Mucosa of rectum (tissue), 2 donors: ENCODE measurements at regions not wholly inside any gene's neighbourhood (a gene's known extent, or its start where the extent isn't known, plus 50 kb on each side); places are given as distances from the start of the nearest gene placed in this dataset.
A peak's percentile ranks its signal among the peaks of the same experiment; 100 is the strongest.

Experiments used
- H3K27ac ChIP-seq, 2 donors: one replicate each; pipeline ENCODE4 v1.7.0; 2013; ENCODE audit warnings: inconsistent platforms in 2 of 2, low read depth in 2 of 2, low read length in 2 of 2
- H3K27me3 ChIP-seq, 2 donors: one replicate each; pipeline ENCODE4 v1.7.0; 2013; ENCODE audit warnings: low read length in 2 of 2; ENCODE audit not compliant: control insufficient read depth in 2 of 2, insufficient read depth in 2 of 2
- H3K36me3 ChIP-seq, 2 donors: one replicate each; pipeline ENCODE4 v1.7.0; 2013; ENCODE audit warnings: low read length in 2 of 2; ENCODE audit not compliant: control insufficient read depth in 2 of 2, insufficient read depth in 2 of 2
- H3K4me1 ChIP-seq, 2 donors: one replicate each; pipeline ENCODE4 v1.7.0; 2013; ENCODE audit warnings: low read length in 2 of 2, mild to moderate bottlenecking in 1 of 2; ENCODE audit not compliant: control insufficient read depth in 2 of 2, insufficient read depth in 2 of 2
- H3K4me3 ChIP-seq, 2 donors: one replicate each; pipeline ENCODE4 v1.7.0; 2013; ENCODE audit warnings: low read length in 2 of 2
- H3K9ac ChIP-seq, 2 donors: one replicate each; pipeline ENCODE4 v1.7.0; 2013; ENCODE audit warnings: low read length in 2 of 2, low read depth in 1 of 2, mild to moderate bottlenecking in 1 of 2
- H3K9me3 ChIP-seq, 2 donors: one replicate each; pipeline ENCODE4 v1.7.0; 2013; ENCODE audit warnings: low read length in 2 of 2; ENCODE audit not compliant: control insufficient read depth in 2 of 2
- donor health status: healthy.
- donor health status: Normal muscosa, but diverticular disease.

DNA sequence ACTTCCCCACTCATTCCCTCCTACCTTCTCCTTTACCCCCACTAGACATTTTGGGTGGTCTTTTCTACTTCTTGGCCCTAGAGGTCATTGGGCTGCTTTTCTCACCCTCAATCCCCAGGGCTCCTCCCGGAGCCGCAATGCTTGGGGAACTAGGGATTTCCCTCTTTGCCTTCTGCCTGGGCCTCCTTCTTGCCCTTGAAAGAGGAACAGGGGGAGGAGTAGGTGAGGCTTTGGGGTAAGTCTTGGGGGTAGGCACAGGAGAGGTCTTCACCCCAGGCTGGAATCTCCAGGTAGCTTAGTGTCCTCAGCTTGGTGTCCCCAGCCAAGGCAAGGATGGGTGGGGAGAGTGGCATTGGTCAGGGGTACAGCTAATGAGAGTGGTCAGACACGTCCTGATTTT lies 56.2 kb upstream of the EPS8L3 start:
- peaks cover 13 to 28% of the 10 kb centered on the region in 2 donors for H3K4me1 ChIP-seq
- H3K9ac ChIP-seq: no peak overlapping the region
- H3K9me3 ChIP-seq: peaks cover 0 to 5% of the 10 kb centered on the region in 2 donors
- H3K36me3 ChIP-seq: no peaks in the 10 kb centered on the region
- H3K4me3 ChIP-seq: no peak overlapping the region
- no peaks in the 10 kb centered on the region for H3K27me3 ChIP-seq
- no peak overlapping the region for H3K27ac ChIP-seq

DNA sequence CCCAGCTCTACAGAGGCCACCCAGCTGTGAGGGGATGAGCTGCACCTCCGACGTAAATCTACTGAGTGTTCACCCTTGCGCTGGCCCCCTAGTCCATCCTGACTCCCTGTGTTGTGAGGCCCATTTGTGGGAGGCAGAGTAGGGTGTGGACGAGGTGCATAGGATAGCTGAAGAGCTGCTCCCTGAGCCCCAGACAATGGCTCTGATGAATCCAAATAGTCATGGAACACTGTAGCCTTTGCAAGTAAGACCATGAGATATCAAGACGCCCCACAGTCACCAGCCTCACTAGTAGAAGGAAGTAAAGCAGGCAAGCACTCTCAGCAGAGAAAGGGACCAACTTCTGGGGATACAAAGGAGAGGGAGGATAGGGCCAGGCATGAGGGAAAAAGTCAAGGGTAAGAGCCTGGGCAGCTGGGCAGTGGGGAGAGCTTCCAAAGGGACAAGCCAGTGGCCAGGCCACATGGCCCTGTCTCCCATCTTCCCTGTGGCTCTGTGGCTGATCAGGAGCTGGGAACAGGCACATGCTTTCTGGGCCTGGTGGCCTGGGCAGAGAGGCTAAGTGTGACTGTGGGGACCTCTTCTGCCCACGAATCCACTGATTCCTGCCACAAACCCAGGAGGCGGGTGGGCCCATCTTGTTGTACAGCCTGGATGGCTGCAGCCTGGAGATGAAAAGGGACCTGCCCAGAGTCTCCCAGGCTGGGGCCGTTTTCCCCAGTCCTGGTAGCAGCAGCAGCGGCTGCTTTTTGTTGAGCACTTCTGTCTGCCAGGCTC lies 55.5 kb upstream of the EPS8L3 start:
- Histone ChIP-seq H3K4me3 (no peak overlapping the region), H3K36me3 (no peaks in the 10 kb centered on the region), H3K9ac (peak overlapping the region in 1 of 2 donors; percentile 8), H3K4me1 (peaks cover 11 to 28% of the 10 kb centered on the region in 2 donors), H3K27me3 (no peaks in the 10 kb centered on the region), H3K27ac (no peak overlapping the region), H3K9me3 (peaks cover 0 to 5% of the 10 kb centered on the region in 2 donors)

DNA sequence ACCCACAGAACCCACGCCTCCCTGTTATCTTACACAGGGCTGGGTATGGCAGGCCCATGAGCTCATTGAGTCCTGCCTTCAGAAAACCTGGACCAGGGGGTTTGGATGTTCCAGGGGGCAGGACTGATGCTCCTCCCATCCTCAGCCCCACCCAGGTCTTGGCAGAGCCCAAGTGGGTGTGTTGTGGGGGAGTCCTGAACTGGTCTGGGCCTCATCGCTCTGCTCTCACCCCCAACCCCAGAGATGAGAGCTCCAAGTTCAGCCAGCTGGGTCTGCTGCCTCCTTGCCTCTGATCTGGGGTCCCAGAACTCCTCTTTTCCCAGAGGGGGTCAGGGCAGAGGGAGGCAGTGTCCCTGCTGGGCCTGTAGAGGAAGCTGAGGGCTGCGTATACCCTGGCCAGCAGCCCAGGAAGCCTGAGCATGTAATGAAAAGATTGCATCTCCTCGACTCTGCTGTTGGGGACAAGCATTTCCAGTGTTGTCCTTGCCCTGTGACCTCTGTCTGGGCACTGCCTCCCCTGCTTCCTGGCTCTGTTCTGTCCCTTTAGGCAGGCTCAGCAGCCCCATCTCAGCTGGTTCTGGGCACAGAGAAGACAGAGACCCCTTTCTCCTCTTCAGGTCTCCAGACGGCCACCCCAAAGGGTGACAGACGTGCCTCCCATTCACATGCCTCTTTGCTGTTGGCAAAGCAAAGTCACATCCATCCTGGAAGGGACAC lies 54.7 kb upstream of the EPS8L3 start:
- Histone ChIP-seq H3K9me3 (peaks cover 0 to 5% of the 10 kb centered on the region in 2 donors), H3K27me3 (no peaks in the 10 kb centered on the region), H3K4me3 (no peak overlapping the region), H3K4me1 (peaks cover 6 to 20% of the 10 kb centered on the region in 2 donors), H3K36me3 (no peaks in the 10 kb centered on the region), H3K27ac (no peak overlapping the region), H3K9ac (peak overlapping the region in 1 of 2 donors; percentile 8)

DNA sequence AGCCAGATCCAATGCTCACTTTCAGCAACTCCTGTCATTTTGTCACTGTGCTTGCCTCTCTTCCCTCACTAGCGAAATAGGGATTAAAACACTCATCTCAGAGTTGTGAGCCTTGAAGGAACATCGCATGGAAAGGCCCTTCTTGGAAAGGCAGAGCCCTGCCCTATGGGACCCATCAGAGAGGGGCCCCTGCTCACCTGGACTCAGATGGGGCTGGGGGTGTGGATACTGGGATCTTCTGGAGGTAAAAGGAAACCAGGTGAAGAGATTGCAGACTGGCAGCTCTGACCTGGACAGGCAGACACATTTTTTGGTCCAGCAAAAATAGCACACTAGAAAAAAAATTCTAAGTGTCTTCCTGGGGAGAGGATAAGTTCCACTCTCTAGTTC lies 54.2 kb upstream of the EPS8L3 start:
- H3K9me3 ChIP-seq: peaks cover 0 to 5% of the 10 kb centered on the region in 2 donors

DNA sequence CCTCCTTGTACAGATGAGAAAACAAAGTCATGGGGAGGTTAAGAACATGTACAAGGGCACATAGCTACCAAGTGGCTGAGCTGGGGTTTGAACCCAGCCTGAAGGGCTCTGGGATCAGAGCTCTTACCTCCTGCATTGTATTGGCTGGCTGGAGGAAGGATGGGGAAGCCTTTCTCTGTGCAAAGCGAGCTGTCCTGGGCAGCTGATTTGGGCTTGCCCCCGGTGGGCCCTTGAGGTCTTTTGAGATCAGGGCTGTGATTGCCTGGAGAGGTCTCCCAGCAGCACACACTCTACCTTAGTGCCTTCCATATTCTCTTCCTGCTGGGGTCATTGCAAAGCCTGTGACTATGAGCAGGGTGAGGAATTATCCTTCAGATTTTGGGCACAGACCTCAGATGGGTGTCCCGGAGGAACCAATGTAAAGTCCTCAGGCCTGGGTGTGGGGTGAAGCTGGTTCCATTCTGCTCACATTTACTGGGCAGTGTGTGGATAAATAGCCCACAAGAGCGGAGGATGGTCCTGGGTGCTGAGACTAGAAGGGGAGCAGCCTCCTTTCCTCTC lies 53.3 kb upstream of the EPS8L3 start:
- H3K9me3 ChIP-seq: peaks cover 0 to 5% of the 10 kb centered on the region in 2 donors
- no peak overlapping the region for H3K27ac ChIP-seq
- H3K4me3 ChIP-seq: no peak overlapping the region
- no peak overlapping the region for H3K9ac ChIP-seq
- H3K27me3 ChIP-seq: no peaks in the 10 kb centered on the region
- peaks cover 6 to 14% of the 10 kb centered on the region in 2 donors for H3K4me1 ChIP-seq
- no peaks in the 10 kb centered on the region for H3K36me3 ChIP-seq

More for the DNA sequence above, 54.2 kb upstream of the EPS8L3 start:
- Histone ChIP-seq H3K27me3 (no peaks in the 10 kb centered on the region), H3K27ac (no peak overlapping the region), H3K4me1 (peaks cover 6 to 16% of the 10 kb centered on the region in 2 donors), H3K4me3 (no peak overlapping the region), H3K36me3 (no peaks in the 10 kb centered on the region), H3K9ac (no peak overlapping the region)

DNA sequence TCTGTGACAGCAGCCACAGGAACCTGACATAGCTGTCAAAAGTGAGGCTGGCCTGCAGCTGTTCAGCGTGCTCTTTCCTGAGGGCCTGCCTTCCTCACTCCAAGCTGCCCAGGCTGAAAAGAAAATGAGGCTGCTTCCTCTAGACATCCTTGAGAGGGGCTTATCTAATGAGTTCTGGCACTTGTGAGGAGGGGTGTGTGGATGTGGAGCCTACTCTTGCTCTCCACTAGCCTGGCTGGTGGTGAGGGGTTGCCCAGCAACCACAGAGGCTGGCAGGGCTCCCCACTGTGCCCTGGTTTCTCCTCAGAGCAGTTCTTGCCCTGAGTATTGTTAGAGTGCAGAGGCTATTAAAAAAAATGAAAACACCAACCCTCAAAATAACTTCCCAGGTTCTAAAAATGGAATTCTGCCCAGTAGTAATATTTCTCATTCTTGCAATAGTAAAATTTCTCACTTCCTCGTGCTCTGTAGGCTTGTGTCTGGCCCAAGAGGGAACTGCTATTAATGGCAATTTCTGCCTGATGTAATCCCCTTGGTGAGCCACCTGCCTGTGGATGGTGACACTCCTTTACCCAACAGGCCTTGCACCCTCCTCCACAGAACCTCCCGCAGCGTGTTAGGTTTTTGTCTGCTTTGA lies 52.6 kb upstream of the EPS8L3 start:
- no peak overlapping the region for H3K4me3 ChIP-seq
- peaks cover 0 to 5% of the 10 kb centered on the region in 2 donors for H3K9me3 ChIP-seq
- H3K9ac ChIP-seq: no peak overlapping the region
- peak overlapping the region; percentile 17 to 44 for H3K27ac ChIP-seq
- no peaks in the 10 kb centered on the region for H3K27me3 ChIP-seq
- H3K36me3 ChIP-seq: no peaks in the 10 kb centered on the region
- H3K4me1 ChIP-seq: peaks cover 0 to 11% of the 10 kb centered on the region in 2 donors

DNA sequence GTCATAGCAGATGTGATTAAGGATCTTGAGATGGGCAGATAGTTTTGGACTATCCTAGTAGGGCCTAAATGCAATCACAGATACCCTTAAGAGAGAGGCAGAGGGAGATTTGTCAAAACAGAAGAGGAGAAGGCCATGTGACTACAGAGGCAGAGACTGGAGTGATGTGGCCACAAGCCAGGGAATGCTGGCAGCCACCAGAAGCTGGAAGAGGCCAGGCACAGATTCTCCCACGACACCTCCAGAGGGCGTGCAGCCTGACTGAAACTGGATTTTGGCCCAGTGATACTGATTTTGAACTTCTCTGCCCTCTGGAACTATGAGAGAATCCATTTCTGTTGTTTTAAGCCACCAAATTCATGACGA lies 52.1 kb upstream of the EPS8L3 start:
- peak overlapping the region; percentile 17 to 44 for H3K27ac ChIP-seq
- peaks cover 0 to 11% of the 10 kb centered on the region in 2 donors for H3K4me1 ChIP-seq
- no peaks in the 10 kb centered on the region for H3K36me3 ChIP-seq
- H3K9me3 ChIP-seq: peaks cover 0 to 5% of the 10 kb centered on the region in 2 donors
- no peak overlapping the region for H3K4me3 ChIP-seq
- H3K27me3 ChIP-seq: no peaks in the 10 kb centered on the region
- no peak overlapping the region for H3K9ac ChIP-seq

DNA sequence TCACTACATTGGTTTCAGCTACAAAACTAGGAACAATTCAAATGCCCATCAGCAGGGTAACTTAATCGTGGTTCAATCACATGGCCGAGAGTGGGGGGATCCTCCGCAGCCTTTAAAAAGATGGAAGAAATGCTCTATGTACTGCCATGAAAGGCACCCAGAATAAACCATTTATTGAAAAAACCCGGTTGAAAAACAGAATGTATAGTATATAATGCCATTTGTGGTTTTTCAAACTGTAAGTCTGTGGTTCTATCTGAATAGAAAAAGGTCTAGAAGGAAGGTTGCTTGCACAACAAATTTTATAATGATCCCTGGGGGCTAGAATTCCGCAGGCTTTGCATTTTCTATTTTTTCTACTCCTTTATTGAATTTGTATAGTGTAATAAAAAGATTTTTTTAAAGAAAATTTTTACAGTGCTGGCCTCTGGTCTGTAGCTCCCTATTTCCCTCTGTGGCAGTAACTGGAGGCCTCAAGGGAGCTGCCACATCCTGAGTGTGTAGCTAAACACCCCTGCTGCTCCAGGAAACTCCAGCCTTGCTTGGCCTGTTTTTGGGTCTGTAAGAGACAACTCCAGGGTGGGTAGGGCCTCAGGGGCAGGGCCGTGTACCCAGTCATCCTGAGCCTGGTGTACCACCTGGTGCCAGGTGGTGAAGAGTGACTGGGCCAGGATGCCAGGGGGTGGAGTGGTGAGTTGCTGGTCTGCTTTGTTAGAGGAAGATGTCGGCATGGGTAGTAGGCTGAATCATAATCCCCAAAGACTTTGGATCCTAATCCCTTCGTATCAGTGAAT lies 51.5 kb upstream of the EPS8L3 start:
- Histone ChIP-seq H3K27ac (no peak overlapping the region), H3K9ac (no peak overlapping the region), H3K4me3 (no peak overlapping the region), H3K36me3 (no peaks in the 10 kb centered on the region), H3K27me3 (no peaks in the 10 kb centered on the region), H3K4me1 (peaks cover 0 to 11% of the 10 kb centered on the region in 2 donors), H3K9me3 (peaks cover 0 to 5% of the 10 kb centered on the region in 2 donors)

DNA sequence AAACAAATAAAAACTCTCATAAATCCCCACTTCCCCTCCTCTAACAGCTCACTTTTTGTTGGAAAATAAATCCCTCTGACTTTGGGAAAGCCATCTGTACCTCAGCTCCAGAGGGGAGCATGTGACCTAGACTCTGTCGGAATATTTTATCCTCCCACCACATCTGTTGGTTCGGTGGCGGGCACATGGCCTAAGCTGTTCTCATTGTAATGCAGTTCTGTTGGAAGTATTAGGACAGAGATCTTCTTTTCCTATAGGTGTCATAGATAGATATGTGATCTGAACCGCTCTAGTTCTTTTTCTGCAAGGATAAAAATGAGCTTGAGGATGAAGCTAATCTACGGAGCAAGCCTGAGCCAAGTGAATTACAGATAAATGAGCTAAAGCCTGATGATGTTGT lies 50.5 kb upstream of the EPS8L3 start:
- H3K4me3 ChIP-seq: no peak overlapping the region
- no peak overlapping the region for H3K27ac ChIP-seq
- peaks cover 0 to 11% of the 10 kb centered on the region in 2 donors for H3K4me1 ChIP-seq
- no peaks in the 10 kb centered on the region for H3K27me3 ChIP-seq
- H3K9me3 ChIP-seq: peaks cover 0 to 5% of the 10 kb centered on the region in 2 donors
- no peak overlapping the region for H3K9ac ChIP-seq
- H3K36me3 ChIP-seq: no peaks in the 10 kb centered on the region
